Breast epithelium (tissue), 3 donors: ENCODE measurements at regions not wholly inside any gene's neighbourhood (a gene's known extent, or its start where the extent isn't known, plus 50 kb on each side); places are given as distances from the start of the nearest gene placed in this dataset.

Experiments
- CTCF ChIP-seq, 3 donors: fragments of 450-650 bp; IDR thresholded peaks; one replicate each; pipeline ENCODE4 v1.5.1; 2016 to 2017; ENCODE audit warnings: antibody characterized with exemption in 3 of 3, mild to moderate bottlenecking in 3 of 3, moderate library complexity in 3 of 3
- POLR2A ChIP-seq: fragments of 450-650 bp; IDR thresholded peaks from one replicate; pipeline ENCODE4 v1.6.1; 2016; ENCODE audit warnings: antibody characterized with exemption, mild to moderate bottlenecking, moderate library complexity

DNA sequence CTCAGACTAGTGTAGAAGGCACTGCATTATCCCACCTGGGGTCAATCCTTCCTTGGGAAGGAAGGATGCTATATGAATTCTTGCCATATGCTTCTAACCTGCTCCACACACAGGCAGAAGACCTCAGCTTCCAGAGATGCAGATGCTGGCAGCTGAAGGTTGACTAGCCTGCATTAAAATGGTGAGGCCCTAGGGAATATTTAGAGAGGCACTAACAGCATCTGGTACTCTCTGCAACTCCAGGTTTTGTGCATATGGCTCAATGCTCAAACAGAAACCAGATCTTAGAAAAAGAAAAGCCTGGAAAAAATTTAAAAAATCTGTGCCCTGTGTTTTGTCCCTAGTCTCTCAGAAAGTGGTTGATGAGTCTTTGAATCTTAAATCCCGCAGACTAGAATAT is 56.0 kb upstream of the MYRIP start:
- TF ChIP-seq POLR2A (no peak), CTCF (IDR thresholded peaks at IDR 0.05) (no peak)
